GM23248 (cell line): ENCODE measurements at regions not wholly inside any gene's neighbourhood (a gene's known extent, or its start where the extent isn't known, plus 50 kb on each side); places are given as distances from the start of the nearest gene placed in this dataset.

Source experiments
- EZH2 ChIP-seq: fragments of 200-600 bp; sonication (generic); IDR thresholded peaks from 2 replicates; pipeline ENCODE4 v1.6.1; 2018; ENCODE audit warnings: antibody characterized with exemption, mild to moderate bottlenecking; ENCODE audit not compliant: insufficient read depth, poor library complexity, severe bottlenecking
- EZH2phosphoT487 ChIP-seq: fragments of 200-600 bp; sonication (generic); IDR thresholded peaks from 2 replicates; pipeline ENCODE4 v1.6.1; 2018; ENCODE audit warnings: antibody characterized with exemption, moderate library complexity, mild to moderate bottlenecking, low read depth; ENCODE audit not compliant: insufficient read depth

DNA sequence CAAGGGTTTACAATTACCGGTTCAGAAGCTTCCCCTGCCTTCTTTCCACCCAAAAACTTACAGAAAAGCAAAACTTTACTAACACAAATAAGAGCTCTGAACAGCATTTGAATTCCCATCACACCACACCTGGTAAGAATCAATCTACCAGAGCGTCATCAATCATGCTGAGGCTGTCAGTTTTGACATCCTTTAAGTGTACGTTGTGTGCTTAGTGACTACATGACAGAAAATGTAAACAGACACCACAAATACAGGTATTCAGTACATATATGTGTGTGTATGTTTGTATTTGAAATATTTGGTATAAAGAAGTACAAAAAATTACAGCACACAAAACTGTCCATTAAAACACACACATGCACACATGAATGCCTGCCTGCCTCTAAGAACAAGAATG is 523.5 kb downstream of the TMEM182 start:
- TF ChIP-seq EZH2 (no peak), EZH2phosphoT487 (no peak)
